HAP-1 (cell line): ENCODE measurements at regions not wholly inside any gene's neighbourhood (a gene's known extent, or its start where the extent isn't known, plus 50 kb on each side); places are given as distances from the start of the nearest gene placed in this dataset.

Experiments used
- DNase-seq, 2 experiments: peaks; one replicate each; pipeline ENCODE4 v3.0.0-alpha.2; 2016 to 2020; ENCODE audit warnings: low spot score in 2 of 2
- H3K27me3 ChIP-seq: fragments of 250-450 bp; sonication (Bioruptor Pico); 2 replicates; pipeline ENCODE4 v1.5.1; 2020; ENCODE audit warnings: low read depth, mild to moderate bottlenecking, moderate library complexity
- H3K36me3 ChIP-seq: fragments of 250-450 bp; sonication (Bioruptor Pico); replicated peaks from 2 replicates; pipeline ENCODE4 v1.5.1; 2020; ENCODE audit warnings: mild to moderate bottlenecking
- H3K4me1 ChIP-seq: fragments of 250-450 bp; sonication (Bioruptor Pico); 2 replicates; pipeline ENCODE4 v1.5.1; 2020; ENCODE audit warnings: mild to moderate bottlenecking
- H3K4me3 ChIP-seq: fragments of 250-450 bp; sonication (Bioruptor Pico); 2 replicates; pipeline ENCODE4 v1.5.1; 2020; ENCODE audit warnings: mild to moderate bottlenecking, moderate library complexity
- H3K9me3 ChIP-seq: fragments of 250-450 bp; sonication (Bioruptor Pico); 2 replicates; pipeline ENCODE4 v1.5.1; 2020; ENCODE audit warnings: mild to moderate bottlenecking, moderate library complexity
- in situ Hi-C: fragments of 300-500 bp; cut with MboI; formaldehyde crosslinking; loops from 3 replicates; pipeline ENCODE4 v1.14.3; 2020; ENCODE audit warnings: low sequenced_read_pairs, inconsistent platforms, mixed read lengths

DNA sequence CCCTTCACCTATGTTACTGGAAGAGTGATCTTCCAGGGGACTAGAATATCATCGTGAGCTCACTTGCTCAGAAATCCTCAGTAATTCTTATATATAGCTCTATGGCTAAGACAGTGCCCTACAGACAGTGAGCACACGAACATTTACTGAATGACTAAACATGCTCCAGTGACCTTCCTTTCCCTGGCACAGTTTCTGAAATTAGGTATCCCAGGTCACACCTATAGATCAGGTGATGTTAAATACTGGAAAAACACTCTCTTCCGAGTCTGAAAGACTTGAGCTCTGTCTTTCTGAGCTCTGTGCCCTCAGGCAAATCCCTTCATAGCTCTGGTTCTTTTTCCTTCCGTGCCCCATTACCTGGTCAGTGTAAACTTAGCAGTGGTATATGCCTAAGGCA is 239.4 kb upstream of the LRIG1 start:
- H3K27me3 ChIP-seq, result no peaks in the 10 kb centered on the region
- no peak overlapping the region for H3K4me3 ChIP-seq
- no peak for DNase-seq
- no peaks in the 10 kb centered on the region for H3K9me3 ChIP-seq
- in situ Hi-C loops, result no loop called here
- no peaks in the 10 kb centered on the region for H3K4me1 ChIP-seq
- H3K36me3 ChIP-seq, result no peaks in the 10 kb centered on the region

DNA sequence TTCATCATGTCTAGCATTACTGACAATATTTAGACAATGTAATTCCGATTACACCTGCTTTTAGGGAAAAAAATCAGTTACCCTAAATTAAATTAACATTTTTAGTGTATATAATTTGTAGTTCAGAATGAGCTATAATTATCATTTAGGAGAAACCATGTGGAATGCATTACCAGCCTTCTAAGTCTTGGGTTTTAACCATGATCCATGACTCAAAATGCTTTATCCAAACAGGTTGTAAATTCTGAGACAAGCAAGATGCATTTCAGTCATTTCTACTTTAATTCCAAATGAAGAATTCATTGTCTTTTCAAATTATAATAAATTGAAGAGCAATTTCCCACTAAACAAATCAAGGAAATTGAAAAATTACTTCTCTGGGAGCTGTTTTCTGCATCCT is 243.7 kb upstream of the LRIG1 start:
- Histone ChIP-seq H3K4me3 (no peak overlapping the region), H3K27me3 (no peaks in the 10 kb centered on the region), H3K4me1 (no peaks in the 10 kb centered on the region), H3K9me3 (no peaks in the 10 kb centered on the region), H3K36me3 (no peaks in the 10 kb centered on the region)
- no peak for DNase-seq
- in situ Hi-C loops, result no loop called here

DNA sequence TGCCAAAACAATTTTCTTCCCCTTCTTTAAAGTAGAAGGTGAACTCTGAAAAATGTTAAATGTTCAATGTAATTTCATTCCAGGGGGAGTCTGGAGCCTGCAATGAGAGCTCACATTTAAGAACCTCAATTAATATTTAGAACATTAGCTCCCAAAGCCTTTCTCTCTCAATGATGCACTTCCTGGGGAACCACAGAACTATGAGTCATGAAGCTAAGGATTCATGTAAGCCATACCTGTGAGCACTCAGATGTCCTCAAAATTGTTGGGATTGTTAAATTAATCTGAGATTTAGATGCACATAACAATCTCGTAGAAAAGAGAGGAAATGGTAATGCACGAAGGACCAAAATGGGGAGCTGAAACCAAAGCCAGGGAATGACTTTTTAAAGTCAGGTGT is 244.2 kb upstream of the LRIG1 start:
- Histone ChIP-seq H3K27me3 (no peaks in the 10 kb centered on the region), H3K4me3 (no peak overlapping the region), H3K4me1 (no peaks in the 10 kb centered on the region), H3K9me3 (no peaks in the 10 kb centered on the region), H3K36me3 (no peaks in the 10 kb centered on the region)
- in situ Hi-C loops, result no loop called here
- DNase-seq, result no peak

DNA sequence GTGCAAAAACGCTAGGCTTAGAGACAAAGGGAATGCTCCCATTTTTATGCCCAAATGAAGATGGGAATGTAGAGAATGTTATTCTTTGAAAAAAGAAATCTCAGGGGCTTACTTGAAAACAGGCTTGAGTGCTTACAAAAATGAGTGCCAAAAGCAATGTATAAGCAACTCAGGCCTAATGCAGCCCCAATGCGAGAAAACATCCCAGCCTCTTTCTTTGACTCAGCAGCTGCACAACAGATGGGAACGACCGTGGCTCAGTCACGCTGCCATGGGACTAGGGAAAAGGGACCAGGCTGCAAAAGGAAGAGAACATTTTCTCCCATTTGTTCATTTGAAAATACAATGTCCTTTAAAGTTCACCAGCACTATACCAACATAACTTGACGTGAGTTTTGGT is 246.4 kb upstream of the LRIG1 start:
- Histone ChIP-seq H3K27me3 (no peaks in the 10 kb centered on the region), H3K9me3 (no peaks in the 10 kb centered on the region), H3K36me3 (no peaks in the 10 kb centered on the region), H3K4me1 (no peaks in the 10 kb centered on the region), H3K4me3 (no peak overlapping the region)
- in situ Hi-C loops, result no loop called here
- DNase-seq, result no peak

DNA sequence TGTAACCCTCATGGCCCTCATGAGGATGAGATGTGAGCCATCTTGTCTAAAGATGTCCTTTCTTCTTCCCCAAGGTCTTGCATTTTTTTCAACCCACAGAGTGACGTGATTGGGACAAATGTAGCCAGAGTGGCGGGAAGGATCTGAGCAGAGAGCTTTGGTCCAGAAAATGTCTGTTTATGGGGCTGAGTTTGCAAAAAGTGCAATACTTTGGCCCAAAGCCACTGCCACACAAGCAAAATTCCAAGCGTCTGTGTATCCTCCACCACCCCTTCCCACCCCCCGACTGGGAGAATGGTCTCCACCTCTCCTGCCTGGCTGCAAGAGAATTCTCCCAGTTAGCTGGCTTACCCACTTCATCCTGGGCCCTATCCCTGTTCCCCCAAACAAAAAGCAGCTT is 246.9 kb upstream of the LRIG1 start:
- in situ Hi-C loops, result no loop called here
- Histone ChIP-seq H3K27me3 (no peaks in the 10 kb centered on the region), H3K36me3 (no peaks in the 10 kb centered on the region), H3K4me3 (no peak overlapping the region), H3K9me3 (no peaks in the 10 kb centered on the region), H3K4me1 (no peaks in the 10 kb centered on the region)
- DNase-seq, result no peak

DNA sequence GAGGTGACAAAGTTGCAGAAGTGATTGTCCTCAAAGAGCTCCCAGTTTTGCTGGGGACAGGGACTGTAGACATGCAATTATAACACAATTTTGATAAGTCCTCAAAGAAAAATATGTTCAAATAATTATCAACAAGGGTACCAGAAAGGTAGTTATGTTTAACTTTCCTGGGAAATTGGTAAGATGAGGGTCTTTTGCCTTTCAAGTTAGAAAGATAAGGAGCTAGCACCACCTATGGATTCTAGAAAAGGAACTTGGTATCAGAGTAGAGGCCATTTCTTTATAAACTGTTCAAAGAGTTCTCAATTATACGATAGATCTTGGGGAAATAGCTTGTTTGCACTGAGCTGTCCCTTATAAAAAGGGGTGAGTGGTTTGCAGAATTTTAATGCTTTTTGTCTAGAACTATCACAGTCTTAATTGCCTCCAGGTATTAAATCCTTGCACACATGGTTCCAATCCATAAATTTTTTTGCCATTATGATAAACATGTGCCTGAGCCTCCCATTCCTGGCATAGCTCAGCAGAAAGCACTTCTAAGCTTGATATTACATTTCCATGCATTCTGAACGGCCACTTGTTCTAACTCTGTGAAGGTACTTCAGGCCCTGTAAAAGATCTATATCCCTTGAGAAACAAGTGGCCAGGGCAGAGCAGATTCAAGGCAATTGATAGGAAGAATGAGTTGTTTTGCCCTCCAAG is 247.5 kb upstream of the LRIG1 start:
- Histone ChIP-seq H3K27me3 (no peaks in the 10 kb centered on the region), H3K9me3 (no peaks in the 10 kb centered on the region), H3K36me3 (no peaks in the 10 kb centered on the region), H3K4me1 (no peaks in the 10 kb centered on the region), H3K4me3 (no peak overlapping the region)
- in situ Hi-C loops, result no loop called here
- DNase-seq, result no peak

DNA sequence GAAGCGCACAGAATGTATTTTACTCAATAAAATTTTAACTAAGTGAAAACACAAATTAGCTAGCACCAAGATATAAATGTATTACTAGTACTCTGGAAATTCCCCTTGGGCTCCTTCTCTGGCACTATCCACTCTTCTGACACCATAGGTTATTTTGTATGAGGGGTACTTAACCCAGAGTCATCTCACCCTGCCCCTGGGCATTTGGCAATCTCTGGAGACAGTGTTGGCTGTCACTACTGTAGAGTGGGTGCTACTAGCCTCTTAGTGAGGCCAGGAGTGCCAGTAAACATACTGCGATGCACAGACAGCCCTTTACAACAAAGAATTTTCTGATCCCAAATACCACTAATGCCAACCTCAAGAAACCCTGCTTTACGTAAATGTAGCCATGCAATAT is 246.3 kb upstream of the KBTBD8 start:
- no peaks in the 10 kb centered on the region for H3K4me1 ChIP-seq
- no peak overlapping the region for H3K4me3 ChIP-seq
- DNase-seq, result no peak
- no peaks in the 10 kb centered on the region for H3K9me3 ChIP-seq
- in situ Hi-C loops, result no loop called here
- H3K27me3 ChIP-seq, result no peaks in the 10 kb centered on the region
- no peaks in the 10 kb centered on the region for H3K36me3 ChIP-seq

DNA sequence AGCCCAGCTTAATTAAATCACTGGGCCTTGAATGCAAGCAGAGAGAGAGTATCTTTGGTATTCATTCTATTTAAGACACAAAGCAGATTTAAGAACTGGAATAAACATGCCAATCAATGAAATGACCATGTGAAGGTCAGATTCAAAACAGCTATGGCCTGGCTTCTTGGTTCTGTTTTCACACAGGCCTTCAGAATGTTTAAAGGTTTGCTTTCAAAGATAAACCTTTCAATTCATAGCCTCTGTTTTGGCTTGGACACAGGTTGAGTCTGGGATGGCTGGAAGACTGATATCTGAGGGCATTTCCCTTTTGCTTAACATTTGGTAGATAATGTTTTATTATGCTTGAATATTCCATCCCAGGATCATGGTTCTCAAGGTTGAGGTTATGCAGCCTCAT is 244.4 kb upstream of the KBTBD8 start:
- in situ Hi-C loops, result no loop called here
- H3K27me3 ChIP-seq, result no peaks in the 10 kb centered on the region
- DNase-seq, result no peak
- no peak overlapping the region for H3K4me3 ChIP-seq
- no peaks in the 10 kb centered on the region for H3K4me1 ChIP-seq
- no peaks in the 10 kb centered on the region for H3K36me3 ChIP-seq
- H3K9me3 ChIP-seq, result no peaks in the 10 kb centered on the region

DNA sequence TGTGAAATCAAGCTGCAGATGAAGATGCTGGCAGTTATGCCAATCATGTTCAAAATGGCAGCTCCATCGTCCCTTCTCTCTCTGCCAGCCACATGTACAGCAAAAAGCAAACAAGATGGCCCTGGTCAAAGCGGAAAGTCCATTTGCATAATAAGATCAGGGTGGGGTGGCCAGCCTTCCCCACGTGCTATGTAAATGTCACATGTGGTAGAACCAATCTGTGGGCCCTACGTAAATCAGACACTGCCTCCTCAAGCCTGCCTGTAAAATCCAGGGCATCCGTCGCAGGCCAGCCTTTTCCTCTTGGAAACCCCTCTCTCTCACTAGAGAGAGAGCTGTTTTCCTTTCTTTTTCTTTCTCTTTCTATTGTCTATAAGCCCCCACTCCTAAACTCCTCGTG is 243.5 kb upstream of the KBTBD8 start:
- Histone ChIP-seq H3K4me1 (no peaks in the 10 kb centered on the region), H3K36me3 (no peaks in the 10 kb centered on the region), H3K9me3 (no peaks in the 10 kb centered on the region), H3K27me3 (no peaks in the 10 kb centered on the region), H3K4me3 (no peak overlapping the region)
- in situ Hi-C loops, result no loop called here
- no peak for DNase-seq

DNA sequence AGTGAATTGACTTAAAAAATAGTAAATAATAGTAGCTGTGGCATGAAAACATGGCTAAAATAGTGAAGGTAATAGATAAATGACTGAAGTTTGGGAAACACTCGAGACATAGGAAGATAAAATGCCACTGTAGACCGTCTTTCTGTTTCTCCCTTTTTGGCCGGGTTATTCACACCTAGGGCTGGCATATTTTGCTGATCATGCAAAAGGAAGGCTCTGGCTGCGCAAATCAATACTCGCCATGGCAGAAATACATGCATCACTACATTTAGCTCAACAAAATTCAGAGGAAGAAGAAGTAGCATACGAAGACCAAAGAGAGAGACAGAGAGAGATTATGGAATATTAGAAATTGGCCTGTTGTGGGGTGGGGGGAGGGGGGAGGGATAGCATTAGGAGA is 242.2 kb upstream of the KBTBD8 start:
- Histone ChIP-seq H3K27me3 (no peaks in the 10 kb centered on the region), H3K9me3 (no peaks in the 10 kb centered on the region), H3K4me1 (no peaks in the 10 kb centered on the region), H3K36me3 (no peaks in the 10 kb centered on the region), H3K4me3 (no peak overlapping the region)
- in situ Hi-C loops, result no loop called here
- no peak for DNase-seq

DNA sequence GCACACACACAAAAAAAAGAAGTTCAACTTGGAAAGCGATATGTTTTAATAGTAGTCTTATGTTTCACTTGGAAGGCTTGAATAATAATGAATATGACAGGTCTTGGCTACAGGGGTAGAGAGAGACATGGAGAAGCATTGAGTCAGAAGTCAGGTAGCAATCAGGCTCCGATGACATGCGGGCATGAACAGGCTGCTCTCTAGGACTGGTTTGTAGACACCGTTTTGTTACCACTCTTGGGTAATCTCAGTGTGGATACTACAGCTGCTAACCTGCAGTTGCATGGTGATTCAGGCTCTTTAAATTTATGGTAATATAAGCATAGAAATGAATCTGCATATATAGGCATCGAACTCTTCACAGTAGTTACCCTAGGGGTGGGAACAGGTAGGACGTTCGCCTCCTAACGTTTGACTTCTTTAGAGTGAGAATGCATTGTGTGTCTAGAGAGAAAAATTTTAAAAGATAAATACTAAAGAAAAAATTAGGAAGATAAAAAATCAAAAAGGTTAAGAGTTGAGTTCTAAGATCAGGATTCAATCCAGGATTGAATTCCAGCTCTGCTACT is 241.6 kb upstream of the KBTBD8 start:
- DNase-seq, result no peak
- in situ Hi-C loops, result no loop called here
- H3K9me3 ChIP-seq, result no peaks in the 10 kb centered on the region
- no peaks in the 10 kb centered on the region for H3K36me3 ChIP-seq
- no peak overlapping the region for H3K4me3 ChIP-seq
- H3K4me1 ChIP-seq, result no peaks in the 10 kb centered on the region
- H3K27me3 ChIP-seq, result no peaks in the 10 kb centered on the region

DNA sequence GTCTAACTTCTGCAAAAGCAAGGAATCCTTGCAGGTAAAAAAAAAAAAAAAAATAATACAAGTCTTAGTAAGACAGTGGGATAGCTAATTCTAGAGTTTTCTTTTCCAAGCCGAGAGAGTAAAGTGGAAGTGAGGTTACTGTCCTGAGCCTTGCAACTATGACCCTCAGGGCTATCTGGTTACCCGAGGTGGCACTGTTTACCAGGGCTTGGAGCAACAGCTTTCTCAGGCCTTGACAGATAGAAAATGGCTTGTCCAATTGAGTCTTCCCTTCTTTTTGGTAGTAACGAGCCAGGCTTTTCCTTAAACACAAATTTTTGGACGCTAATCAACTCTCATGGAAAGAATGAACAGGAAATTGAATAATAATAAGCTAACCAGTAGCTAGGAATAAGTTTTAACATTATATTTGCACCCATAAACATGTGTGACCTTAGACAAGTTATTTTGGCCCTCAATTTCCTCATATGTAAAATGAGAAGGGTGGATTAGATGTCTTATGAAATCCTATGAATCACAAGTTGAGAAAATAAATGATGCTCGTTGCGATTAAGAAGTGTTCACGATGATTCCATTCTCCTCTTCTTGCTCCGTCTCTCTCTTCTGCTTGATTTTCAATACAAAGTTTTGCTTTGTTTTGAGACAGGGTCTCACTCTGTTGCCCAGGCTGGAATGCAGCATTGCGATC is 236.9 kb upstream of the KBTBD8 start:
- H3K4me1 ChIP-seq, result no peaks in the 10 kb centered on the region
- no peak overlapping the region for H3K4me3 ChIP-seq
- no peaks in the 10 kb centered on the region for H3K36me3 ChIP-seq
- in situ Hi-C loops, result no loop called here
- DNase-seq, result no peak
- H3K27me3 ChIP-seq, result no peaks in the 10 kb centered on the region
- H3K9me3 ChIP-seq, result no peaks in the 10 kb centered on the region; the same call in 1 of the 2 replicates

DNA sequence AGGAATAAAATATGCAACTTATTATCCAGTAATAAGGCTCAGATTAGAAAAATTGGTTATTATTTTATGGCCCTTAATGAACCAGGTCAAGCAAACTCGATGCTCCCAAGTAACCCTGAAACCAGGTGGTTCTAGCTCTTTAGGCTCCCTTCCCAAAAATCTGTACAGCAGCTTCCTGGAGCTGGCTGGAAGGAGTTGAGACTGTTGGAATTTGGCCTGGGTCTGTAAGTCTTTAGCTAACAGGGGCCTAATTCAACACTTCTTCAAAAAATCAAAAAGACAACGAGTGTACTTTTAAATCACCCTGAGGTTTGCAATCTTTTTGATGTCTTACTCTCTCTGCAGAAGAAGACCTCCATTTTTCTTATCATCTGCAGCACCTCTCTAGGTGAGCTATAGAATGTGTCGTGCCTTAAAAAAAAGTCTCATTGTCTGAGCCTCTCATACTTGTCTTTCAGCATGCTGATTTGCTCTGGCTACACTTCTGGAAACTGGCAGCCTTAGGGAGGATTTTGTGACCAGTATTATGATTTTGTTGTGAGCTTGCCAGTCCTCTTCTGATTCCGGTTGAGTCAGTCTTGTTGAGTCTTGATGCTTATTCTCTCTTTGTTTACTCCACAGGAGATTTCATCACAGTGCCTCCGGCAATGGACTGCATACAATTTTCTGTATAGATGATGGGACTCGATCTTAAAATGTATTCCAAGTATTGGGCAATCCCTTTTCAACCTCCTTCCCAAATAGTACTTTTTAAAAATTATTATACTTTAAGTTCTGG is 235.0 kb upstream of the KBTBD8 start:
- Histone ChIP-seq H3K9me3 (no peaks in the 10 kb centered on the region; the same call in 1 of the 2 replicates), H3K27me3 (no peaks in the 10 kb centered on the region), H3K36me3 (no peaks in the 10 kb centered on the region), H3K4me1 (no peaks in the 10 kb centered on the region), H3K4me3 (no peak overlapping the region)
- in situ Hi-C loops, result no loop called here
- no peak for DNase-seq

DNA sequence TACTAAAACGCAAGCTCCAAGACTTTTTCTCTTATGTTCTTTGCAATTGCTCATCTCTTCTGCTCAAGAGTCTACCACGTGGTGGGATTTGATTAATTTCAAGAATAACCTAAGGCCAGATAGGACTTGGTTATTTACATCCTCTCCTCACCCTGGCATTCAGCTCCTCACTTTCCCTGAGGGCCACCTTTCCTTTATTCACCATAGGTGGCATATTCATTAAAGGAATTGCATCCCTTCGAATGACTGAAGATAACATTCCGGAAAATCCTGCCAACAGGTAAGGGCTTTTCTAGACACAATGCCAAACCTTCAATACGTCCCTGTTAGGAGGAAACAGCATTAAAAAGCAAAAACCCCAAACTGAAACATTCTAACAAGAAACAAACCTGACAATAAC is 220.0 kb upstream of the KBTBD8 start:
- no peak overlapping the region for H3K4me3 ChIP-seq
- H3K4me1 ChIP-seq, result no peaks in the 10 kb centered on the region
- in situ Hi-C loops, result no loop called here
- H3K27me3 ChIP-seq, result no peaks in the 10 kb centered on the region
- no peaks in the 10 kb centered on the region for H3K36me3 ChIP-seq
- DNase-seq, result no peak
- no peaks in the 10 kb centered on the region for H3K9me3 ChIP-seq
